COR-L47 (cell line): ENCODE measurements at regions not wholly inside any gene's neighbourhood (a gene's known extent, or its start where the extent isn't known, plus 50 kb on each side); places are given as distances from the start of the nearest gene placed in this dataset.

ENCODE experiments used
- DNase-seq: peaks from one replicate; lab custom pipeline; 2025; lab: John Stamatoyannopoulos, UW

GRCh38 chr3:25002052-25002451 is 426.0 kb upstream of the RARB start:
- no peak for DNase-seq

- no peak for DNase-seq
These were observed 419.9 kb upstream of the RARB start for GRCh38 chr3:25007974-25008658.

GRCh38 chr3:25009665-25010064 is 418.4 kb upstream of the RARB start:
- no peak for DNase-seq

- no peak for DNase-seq
These were observed 412.5 kb upstream of the RARB start for GRCh38 chr3:25015599-25015998.

- no peak for DNase-seq
These were observed 409.2 kb upstream of the RARB start for GRCh38 chr3:25018909-25019308.

GRCh38 chr3:25019506-25019905 is 408.6 kb upstream of the RARB start:
- DNase-seq = no peak

GRCh38 chr3:25021816-25022215 is 406.2 kb upstream of the RARB start:
- DNase-seq = no peak

- DNase-seq = no peak
These were observed 404.2 kb upstream of the RARB start for GRCh38 chr3:25023876-25024275.

- DNase-seq = no peak
These were observed 402.8 kb upstream of the RARB start for GRCh38 chr3:25025236-25025635.

- no peak for DNase-seq
These were observed 400.4 kb upstream of the RARB start for GRCh38 chr3:25027650-25028049.

- no peak for DNase-seq
These were observed 398.2 kb upstream of the RARB start for GRCh38 chr3:25029820-25030219.

GRCh38 chr3:25032344-25032743 is 395.7 kb upstream of the RARB start:
- DNase-seq = no peak

- no peak for DNase-seq
These were observed 394.5 kb upstream of the RARB start for GRCh38 chr3:25033407-25034029.

- no peak for DNase-seq
These were observed 392.5 kb upstream of the RARB start for GRCh38 chr3:25035526-25035925.

- no peak for DNase-seq
These were observed 391.4 kb upstream of the RARB start for GRCh38 chr3:25036633-25037032.

- no peak for DNase-seq
These were observed 391.0 kb upstream of the RARB start for GRCh38 chr3:25037049-25037547.

- no peak for DNase-seq
These were observed 389.8 kb upstream of the RARB start for GRCh38 chr3:25038271-25038670.

GRCh38 chr3:25038922-25039321 is 389.1 kb upstream of the RARB start:
- DNase-seq = no peak

GRCh38 chr3:25040748-25041147 is 387.3 kb upstream of the RARB start:
- DNase-seq = no peak

GRCh38 chr3:25041871-25042584 is 386.0 kb upstream of the RARB start:
- no peak for DNase-seq

- no peak for DNase-seq
These were observed 384.9 kb upstream of the RARB start for GRCh38 chr3:25043177-25043576.

- no peak for DNase-seq
These were observed 384.3 kb upstream of the RARB start for GRCh38 chr3:25043749-25044148.
